GM12873 (cell line): ENCODE measurements at regions not wholly inside any gene's neighbourhood (a gene's known extent, or its start where the extent isn't known, plus 50 kb on each side); places are given as distances from the start of the nearest gene placed in this dataset.

Source experiments
- TF ChIP-seq, protein P1 (sequence below): IDR thresholded peaks from 2 replicates; pipeline ENCODE4 v1.5.1; 2012; ENCODE audit warnings: low read depth, mild to moderate bottlenecking, moderate library complexity, low read length, control low read depth; ENCODE audit not compliant: insufficient read depth; ENCODE audit errors: missing control alignments

DNA sequence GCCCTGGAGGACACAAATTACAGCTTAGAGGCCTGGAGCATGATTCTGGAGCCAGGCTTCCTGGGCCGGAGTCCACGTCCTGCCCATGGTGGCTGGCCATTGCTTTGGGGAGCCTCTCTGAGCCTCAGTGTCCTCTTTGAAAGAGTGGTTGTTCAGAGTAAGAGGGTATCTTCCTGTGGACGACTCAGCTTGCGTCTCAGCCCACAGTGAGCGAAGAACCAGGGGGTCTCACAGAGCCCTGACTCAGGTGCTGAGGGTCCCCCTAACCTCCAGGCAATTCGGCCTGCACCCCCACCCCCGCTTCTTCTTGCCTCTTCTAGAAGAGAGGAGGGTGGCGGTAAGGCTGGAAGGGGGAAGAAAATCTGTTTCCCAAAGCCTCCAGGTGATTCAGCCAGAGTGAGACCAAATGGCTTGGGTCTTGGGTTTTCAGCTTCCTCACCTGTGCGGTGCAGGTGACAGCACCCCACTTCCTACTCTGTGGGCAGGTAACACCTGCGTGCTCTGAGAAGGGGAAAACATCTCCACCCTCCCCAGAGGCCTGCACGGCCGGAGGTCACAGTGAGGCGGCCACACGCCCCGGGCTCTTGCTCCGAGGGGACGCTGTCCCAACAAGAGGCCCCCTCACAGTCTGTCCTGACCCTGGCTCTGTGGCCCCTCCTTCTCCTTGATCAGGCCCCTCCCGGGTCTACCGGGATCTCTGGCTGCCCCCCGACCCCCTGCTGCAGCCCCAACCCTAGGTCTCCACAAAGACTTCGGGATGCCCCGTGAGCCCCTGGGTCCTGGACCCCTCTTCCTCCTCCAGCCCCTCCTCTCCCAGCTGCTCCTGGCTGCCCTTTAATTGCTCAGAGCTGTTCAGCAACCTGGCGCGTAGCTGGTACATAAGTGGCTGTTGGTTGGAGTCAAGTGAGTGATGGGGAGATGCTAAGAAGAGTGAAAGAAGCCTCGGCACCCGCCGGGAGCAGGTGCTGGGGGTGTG, 119.2 kb downstream of the METRNL start:
- TF ChIP-seq, protein P1, sequence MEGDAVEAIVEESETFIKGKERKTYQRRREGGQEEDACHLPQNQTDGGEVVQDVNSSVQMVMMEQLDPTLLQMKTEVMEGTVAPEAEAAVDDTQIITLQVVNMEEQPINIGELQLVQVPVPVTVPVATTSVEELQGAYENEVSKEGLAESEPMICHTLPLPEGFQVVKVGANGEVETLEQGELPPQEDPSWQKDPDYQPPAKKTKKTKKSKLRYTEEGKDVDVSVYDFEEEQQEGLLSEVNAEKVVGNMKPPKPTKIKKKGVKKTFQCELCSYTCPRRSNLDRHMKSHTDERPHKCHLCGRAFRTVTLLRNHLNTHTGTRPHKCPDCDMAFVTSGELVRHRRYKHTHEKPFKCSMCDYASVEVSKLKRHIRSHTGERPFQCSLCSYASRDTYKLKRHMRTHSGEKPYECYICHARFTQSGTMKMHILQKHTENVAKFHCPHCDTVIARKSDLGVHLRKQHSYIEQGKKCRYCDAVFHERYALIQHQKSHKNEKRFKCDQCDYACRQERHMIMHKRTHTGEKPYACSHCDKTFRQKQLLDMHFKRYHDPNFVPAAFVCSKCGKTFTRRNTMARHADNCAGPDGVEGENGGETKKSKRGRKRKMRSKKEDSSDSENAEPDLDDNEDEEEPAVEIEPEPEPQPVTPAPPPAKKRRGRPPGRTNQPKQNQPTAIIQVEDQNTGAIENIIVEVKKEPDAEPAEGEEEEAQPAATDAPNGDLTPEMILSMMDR: no peak

DNA sequence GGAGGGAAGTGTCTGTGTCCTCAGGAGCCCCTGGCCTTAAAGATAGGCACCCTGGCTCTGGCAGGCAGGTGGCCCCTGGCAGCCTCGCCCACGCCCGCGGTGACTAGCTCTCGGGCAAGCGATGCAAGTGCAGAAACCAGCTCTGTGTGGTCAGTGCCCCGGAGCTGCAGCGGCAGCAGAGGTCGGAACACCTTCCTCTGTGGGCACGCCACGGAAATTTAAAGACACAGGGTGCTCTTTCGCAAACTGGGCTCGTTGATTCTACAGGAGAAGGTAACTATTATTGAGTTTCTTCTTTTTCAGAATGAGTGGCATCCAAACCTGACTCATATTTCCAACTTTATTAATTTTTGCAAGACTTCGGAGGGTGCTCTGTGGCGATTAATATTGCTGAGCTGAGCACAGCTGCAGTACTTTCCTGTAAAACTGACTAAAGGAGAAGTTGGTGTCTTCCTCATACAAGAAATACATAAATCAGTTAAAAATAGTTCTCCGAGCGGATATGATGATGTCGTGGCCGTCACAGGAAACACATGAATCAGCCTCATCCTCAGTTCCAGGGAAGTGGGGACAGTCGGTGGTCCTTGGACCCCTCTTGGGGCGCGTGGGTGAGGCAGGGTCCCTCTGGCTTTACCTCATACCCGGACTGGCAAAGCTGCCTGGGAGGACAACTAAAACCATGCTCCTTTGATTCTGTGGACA, 120.2 kb downstream of the METRNL start:
- TF ChIP-seq, protein P1: no peak

DNA sequence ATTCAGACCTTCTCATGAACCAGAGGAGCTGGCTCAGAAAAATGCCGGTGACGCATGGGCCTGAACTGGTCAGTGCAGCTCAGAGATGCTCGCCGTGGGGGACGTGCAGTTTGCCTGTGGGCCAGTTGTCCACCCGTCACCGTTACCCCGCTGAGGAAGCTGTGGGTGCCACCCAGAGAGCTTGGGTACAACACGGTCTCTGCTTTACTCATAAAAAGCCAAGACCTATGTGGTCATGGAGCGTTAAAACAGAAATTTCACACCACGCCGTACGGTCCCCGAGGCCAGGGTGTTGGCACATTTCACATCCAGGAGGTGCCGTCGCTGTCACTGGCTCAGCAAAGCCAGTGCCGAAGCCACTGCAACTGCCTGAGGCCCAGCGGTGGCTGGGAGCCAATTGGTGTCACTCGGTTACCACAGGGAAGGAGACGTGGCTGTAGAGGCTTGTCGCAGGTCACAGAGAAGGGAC, 120.9 kb downstream of the METRNL start:
- TF ChIP-seq, protein P1: no peak

DNA sequence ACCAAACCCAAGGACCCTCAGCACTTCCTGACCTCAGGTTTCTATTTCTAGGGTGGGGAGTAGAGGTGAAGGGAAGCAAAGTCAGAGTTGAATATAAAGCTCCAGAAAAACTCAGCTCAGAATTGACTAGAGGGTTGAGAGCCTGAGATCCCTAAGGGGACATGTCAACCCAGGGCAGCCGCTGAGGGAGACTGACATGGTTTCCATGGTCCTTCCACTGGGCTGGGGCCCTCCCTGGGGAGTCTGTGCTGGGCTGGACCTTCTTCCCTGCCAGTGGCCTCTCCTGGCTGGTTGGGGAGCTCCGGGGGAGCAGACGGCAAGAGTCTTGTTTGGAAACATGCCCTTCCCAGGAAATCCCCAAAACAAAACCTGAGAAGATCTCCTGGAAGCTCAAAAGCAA, 121.3 kb downstream of the METRNL start:
- TF ChIP-seq, protein P1: no peak

DNA sequence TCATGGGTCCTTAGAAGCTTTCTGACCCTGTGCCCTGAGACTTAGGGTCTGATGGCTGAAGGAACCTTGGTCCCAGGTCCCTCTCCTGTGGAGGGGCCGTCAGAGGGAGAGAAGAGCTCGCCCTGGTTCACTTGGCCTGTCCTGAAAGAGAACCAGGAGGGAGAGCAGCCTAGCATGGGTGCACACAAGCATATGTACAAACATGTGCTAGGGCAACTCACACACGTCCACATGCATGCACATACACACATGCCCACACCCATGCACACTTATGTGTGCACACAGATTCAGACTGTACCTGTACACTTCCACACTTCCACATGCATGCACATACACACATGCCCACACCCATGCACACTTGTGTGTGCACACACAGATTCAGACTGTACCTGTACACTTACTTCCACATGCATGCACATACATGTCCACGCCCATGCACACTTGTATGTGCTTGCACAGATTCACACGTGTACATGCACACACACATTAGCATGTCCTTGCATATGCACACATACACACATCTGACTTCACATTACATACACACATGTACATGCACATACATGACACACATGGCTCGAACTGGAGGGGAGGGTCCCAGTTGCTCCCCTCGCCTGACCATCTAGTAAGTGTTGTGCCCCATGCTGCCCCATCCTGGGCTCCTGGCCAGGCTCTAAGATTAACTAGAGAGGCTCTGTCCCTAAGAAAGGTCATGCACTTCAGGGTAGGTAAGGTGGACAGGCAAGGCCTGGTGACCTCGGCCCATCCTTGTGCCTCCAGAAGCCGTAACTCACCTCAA, 122.0 kb downstream of the METRNL start:
- TF ChIP-seq, protein P1: no peak

DNA sequence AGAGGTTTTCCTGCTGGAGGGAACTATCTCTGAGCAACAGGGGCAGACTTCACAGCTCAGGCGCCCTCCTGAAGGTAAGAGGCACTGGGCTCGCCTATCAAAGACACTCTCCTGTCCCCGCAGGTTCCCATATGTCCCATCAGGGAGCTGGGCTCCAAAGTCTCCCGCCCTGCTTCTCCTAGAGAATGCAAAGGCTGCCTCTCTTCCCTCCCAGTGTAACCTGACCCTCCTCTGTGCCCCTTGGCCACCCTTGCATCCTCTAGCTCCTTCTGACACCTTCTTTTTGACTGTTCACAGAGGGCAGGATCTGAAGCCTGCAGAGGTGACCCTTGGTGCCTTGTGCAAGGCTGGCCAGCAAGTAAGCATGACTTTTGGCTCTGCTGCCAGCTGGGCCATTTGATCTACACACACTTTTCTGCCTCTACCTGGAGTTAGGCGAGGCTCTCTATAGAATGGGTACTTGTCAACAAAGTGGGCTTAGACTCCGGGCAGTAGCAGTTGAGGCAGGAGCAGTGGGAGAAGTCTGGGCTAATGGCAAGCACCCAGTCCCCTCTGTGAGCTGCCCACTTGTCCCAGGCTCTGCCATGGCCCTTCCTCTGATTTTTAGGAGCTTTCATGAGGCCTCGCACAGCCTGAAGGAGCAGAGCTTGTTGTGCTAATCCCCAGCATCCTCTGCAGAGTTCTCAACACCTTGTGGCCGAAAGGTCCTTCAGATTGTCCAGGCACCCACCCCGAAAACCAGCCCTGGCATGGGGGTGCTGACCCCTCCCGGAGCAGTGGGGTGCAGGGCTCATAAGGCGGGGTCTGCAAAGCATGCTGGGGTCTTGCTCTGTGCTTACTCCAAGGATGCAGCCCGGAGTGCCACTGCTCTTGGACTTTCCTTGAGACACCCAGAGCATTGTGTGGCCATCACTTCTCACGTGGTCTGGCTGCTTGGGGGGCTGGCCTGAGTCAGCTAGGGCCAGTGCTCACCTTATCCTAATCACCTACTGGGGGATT, 122.9 kb downstream of the METRNL start:
- TF ChIP-seq, protein P1: no peak
